ENCODE measurements at regions not wholly inside any gene's neighbourhood (a gene's known extent, or its start where the extent isn't known, plus 50 kb on each side); places are given as distances from the start of the nearest gene placed in this dataset.

DNA sequence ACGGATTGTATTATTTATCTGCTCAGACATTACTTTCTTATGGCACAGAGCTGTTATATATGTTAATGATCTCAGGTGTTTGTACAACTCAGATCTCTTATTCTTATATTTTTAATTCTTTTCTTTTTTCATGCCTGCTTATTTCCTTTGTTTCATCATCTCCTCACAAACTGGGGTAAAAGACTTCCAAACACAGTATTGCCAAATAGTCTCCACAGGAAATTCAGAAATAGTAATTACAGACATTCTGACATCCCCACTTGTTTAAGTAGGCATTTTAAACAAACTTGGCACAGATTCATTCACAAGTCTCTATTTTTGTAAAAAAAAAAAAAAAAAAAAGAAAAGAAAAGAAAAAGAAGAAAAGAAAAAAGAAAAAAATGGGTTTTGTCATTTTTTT lies 129.7 kb upstream of the USP38 start:
- no peak for DNase-seq

DNA sequence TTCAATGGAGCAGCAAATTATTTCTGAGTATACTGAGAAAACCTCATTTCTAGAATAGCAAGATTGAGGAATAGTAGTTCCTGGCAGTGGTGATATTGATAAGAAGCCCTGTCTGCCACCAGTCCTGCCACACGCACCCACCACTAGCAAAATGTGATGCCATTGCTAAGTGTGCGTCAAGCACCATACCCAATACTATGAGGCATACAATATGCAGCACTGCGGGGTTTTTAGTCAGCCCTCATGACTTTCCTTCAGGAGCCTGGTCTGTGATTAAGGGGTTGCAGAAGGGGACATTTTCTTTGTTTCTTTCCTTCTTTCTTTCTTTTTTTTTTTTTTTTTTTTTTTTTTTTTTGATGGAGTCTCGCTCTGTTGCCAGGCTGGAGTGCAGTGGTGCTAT lies 128.7 kb upstream of the USP38 start:
- no peak for DNase-seq
- intact Hi-C loops (cut with DNase I): no loop called here

More for the DNA sequence above, 129.7 kb upstream of the USP38 start:
- intact Hi-C loops (cut with DNase I): no loop called here

DNA sequence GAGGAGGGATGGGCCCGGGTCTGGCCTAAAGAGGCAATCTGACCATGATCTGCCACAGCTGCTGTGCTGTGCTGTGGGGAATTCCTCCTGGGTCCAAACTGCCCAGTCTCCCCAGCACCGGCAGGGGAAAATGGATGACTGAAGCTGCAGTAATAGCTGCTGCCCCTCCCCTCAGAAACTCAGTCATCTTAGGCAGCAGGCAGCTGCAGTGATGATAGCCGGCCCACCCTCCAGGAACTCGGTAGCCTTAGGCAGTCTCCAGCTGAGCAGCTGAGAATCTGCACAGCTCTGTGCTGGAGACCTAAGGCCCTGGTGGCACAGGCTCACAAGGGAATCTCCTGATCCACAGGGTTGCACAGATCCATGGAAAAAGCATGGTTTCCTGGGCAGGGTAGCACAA lies 113.4 kb upstream of the USP38 start:
- intact Hi-C loops (cut with DNase I): no loop called here
- DNase-seq: no peak

DNA sequence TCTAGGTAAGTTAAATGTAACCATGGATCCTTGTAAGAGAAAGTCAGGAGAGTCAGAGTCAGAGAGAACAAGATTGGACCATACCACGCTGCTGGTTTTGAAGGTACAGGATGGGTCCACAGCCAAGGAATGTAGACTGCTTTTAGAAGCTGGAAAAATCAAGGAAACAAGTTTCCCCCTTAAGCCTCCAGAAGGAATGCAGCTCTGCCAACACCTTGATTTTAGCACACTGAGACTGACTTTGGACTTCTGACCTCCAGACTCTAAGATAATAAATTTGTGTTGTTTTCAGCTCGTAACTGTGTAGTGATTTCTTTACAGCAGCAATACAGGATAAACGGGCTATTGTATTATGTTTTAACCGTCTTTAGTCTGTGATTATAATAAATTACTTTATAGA lies 108.0 kb upstream of the USP38 start:
- DNase-seq: no peak
- intact Hi-C loops (cut with DNase I): no loop called here

DNA sequence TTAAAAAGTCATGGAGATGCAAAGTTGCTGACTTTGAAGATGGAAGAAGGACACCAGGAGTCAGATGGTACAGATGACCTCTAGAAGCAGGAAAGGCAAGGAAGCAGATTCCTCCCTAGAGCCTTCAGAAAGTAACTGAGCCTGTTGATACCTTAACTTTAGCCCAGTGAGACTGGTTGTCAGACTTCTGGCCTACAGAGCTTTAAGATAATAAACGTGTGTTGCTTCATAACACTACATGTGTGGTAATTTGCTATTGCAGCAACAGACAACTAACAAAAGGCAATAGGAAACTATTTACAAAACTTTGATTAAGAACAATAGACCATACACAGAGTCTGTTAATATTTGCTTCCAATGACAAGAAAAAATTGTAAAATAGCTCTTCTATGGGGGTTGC lies 102.0 kb upstream of the USP38 start:
- intact Hi-C loops (cut with DNase I): loop anchor here (10.0 kb wide), 1 partner anchor 948 kb away; no protein-coding TSS in a partner anchor

DNA sequence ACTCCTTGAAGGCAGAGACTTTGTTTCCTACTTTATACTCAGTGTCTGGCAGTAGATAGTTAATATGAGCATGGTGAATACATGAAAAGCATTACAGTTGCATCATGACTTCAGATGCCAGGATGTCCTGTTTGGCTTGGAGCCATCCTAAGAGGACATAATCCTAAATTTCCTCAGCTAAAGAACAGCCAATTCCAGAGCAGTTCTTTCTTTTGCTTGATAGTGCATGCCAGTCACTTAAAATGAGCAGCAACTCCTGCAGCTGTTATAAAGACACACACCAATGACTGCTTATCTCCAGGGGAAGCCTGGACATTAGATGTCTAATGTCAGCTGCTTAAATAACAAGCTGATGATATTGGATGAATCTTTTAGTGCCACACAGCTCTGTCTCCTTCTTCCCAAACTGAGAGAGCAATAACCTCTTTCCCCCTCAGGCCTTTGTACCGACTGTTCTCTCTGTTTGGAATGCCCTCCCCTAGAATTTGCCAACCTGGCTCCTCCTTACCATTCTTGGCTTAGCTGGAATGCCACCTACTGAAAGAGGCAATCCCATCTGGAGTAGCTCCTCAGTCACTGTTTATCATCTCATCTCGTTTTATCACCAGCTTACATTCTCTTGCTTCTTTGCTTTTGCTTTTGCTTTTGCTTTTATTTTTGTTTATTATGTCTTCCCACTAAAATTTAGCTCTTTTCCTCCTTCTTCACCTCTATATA lies 100.8 kb upstream of the USP38 start:
- intact Hi-C loops (cut with DNase I): loop anchor here (10.0 kb wide), 1 partner anchor 949 kb away; no protein-coding TSS in a partner anchor
- no peak for DNase-seq

More for the DNA sequence above, 102.0 kb upstream of the USP38 start:
- DNase-seq: no peak

DNA sequence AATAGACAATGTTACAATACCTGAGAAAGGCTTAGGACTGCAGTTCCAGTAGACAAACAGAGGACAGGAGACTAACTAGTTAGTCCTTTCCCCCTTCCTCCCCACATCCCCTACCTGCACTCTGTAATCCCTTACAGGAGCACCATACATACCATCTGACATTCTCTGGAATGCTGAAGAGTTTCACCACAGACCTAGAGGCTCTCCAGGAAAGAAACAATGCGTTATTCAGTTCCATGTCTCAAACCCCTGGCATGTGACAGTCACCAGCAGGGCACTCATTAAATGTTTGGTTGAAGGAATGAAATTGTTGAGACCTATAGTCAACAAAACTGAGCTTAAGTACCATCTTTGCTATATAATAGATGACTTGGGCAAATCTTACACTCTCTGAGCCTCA lies 100.2 kb upstream of the USP38 start:
- no peak for DNase-seq
- intact Hi-C loops (cut with DNase I): loop anchor here (10.0 kb wide), 1 partner anchor 950 kb away; no protein-coding TSS in a partner anchor

DNA sequence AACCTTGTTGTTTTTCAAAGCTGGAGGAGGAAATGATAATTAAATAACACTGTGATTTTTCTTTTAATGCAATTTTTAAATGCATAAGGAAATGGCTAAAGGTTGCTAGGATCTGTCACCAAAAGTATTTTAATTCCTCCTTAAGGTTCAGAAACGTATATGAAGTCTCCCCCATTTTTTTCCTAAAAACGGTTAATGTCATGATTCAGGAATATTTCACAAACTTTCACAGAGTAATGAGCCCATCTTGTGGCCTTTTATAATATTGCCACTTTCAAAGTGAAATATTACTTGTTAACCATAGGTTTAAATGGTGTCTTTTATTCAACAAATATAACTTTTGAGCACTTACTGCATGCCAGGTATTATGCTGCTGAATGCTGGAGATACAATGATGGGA lies 99.5 kb upstream of the USP38 start:
- intact Hi-C loops (cut with DNase I): loop anchor here (10.0 kb wide), 1 partner anchor 950 kb away; no protein-coding TSS in a partner anchor
- DNase-seq: no peak

DNA sequence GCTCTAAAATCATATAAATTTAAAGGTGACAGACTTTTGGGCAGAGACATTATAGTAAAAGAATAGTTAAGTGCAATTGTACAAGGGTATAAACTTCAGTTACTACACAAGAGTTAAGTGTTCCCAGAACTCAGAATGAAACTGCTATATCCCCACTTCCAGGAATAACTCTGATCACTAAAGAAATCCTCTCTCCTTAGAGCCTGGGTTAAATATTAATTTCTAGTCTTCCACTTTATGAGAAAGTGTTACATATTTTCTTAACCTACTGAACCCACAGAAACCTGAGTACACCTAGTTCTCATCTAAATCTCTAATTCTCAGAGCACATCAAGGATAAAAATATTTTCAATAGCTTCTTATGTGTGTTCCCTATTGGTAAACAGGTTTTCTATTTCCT lies 99.1 kb upstream of the USP38 start:
- no peak for DNase-seq
- intact Hi-C loops (cut with DNase I): loop anchor here (10.0 kb wide), 1 partner anchor 951 kb away; no protein-coding TSS in a partner anchor

DNA sequence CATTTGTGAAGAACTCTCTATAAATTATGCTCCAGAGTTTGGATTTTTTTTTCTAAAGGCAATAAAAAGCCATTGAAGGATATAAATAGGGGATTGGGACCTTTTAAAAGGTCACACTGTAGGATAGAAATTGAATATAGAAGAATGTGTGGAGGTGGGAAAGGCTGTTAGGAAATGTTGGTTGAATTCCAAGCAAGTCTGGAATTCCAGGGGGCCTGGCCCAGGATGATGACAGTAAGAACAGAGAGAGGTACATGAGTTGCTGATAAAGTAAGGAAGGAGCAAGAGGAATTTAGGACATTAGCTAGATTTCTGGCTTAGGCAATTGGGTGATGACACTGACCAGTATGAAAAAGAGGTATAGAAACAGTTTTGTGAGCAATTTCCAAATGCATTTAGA lies 95.4 kb upstream of the USP38 start:
- intact Hi-C loops (cut with DNase I): loop anchor here (10.0 kb wide), 1 partner anchor 954 kb away; no protein-coding TSS in a partner anchor
- DNase-seq: no peak

DNA sequence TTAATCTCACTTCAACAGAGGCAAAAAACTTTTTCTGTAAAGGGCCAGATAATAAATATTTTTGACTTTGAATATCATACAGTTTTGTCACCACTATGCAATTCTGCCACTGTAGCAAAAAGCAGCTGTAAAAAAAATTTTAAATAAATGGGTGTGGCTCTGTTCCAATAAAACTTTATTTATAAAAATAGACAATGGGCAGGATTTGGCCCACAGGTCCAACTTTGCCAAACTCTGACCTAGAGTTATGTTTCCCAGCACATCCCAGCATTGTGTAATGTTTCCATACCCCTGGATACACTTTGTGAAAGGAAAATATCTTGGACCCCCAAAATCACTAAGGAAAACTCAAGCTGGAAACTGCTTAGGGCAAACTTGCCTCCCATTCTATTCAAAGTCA lies 94.9 kb upstream of the USP38 start:
- no peak for DNase-seq
- intact Hi-C loops (cut with DNase I): loop anchor here (10.0 kb wide), 1 partner anchor 955 kb away; no protein-coding TSS in a partner anchor

DNA sequence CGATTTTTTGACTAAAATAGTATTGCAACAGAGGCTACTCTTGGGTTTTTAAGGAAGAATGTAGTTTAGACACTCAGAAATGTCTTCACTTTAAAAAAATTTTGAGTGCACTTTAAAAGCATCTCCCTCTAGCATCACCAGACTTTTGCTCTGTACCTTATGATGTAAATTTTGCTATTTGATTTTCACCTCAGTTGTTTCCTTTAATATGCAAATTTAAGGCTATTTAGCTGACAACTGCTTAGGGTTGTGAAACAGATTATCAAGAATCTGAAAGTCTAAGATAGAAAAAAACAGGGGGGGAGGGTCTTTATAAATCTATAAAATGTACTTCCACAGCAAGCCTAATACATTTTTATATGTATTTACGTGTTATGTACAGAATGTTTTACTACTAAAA lies 92.9 kb upstream of the USP38 start:
- intact Hi-C loops (cut with DNase I): no loop called here
- DNase-seq: no peak

DNA sequence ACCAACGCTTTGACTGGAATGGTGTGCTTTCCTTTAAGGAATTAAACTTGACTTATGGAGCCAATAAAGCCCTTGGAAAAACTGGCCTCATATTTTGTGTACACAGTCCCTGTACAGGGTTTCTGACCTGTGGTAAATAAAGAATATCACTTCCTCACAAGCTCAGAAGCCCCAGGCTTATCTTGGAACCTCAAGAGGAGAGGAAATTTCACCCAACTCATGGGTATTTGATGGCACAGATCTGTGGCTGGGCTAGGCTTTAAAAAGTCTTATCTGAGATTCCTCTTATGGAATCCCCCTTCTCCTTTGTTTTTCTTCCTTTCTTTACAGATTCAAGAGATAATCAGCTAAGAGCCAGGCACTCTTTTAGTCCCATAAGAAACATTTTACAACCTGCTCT lies 89.3 kb upstream of the USP38 start:
- DNase-seq: no peak
- intact Hi-C loops (cut with DNase I): no loop called here

DNA sequence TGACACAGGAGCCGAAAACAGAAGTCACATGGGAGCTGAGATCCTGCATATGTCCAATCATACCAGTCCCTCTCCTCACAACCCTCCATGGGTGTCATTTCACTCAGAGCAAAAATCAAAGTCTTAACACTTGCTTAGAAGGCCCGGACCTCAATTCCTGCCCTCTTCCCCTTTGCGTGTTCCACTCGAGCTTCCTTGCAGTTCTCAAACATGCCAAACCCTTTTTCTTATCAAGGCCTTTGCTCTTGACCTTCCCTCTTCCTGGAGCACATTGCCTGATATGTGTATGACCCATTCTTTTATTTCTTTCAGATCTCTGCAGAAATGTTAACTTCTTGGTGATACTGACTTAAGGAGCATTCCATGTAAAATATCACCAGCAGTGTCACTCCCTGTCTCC lies 87.0 kb upstream of the USP38 start:
- DNase-seq: no peak
- intact Hi-C loops (cut with DNase I): no loop called here

DNA sequence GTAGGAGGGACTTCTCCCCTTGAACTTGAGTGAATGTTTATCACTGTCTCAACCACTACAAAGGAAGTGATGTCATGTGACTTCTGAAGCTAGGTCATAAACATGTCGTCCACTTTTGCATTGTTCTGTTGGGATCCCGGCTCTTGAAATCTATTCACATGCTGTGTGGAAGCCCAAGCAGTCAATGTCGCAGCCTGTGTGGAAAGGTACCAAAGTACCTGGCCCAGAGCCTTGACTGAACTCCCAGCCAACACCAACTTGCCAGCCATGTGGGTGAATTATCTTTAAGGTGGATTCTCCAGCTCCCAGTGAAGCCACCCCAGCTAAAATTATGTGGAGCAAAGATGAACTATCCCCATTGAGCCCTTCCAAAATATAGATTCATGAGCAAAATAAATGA lies 85.0 kb upstream of the USP38 start:
- DNase-seq: peak in 1 of 10 donors; percentile 47
- intact Hi-C loops (cut with DNase I): no loop called here

DNA sequence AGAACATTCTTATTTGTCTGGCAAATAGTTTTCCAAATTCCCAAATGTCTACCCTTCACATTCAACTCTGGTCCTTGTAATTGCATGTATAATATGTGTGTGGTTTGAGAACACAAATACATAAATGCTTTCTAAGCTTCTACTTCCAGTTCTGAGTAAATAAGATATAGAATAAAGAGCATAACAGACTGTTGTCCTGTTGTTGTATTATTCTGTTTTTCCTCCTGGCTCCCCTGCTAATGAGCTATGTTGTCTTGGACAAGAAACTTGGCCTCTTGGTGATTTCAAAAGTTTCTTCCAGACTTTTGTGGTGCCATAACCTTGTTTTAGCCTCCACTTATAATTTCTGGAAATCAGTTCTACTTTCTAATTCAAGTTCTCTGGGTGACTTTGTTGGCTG lies 75.3 kb upstream of the USP38 start:
- no peak for DNase-seq
- intact Hi-C loops (cut with DNase I): no loop called here

DNA sequence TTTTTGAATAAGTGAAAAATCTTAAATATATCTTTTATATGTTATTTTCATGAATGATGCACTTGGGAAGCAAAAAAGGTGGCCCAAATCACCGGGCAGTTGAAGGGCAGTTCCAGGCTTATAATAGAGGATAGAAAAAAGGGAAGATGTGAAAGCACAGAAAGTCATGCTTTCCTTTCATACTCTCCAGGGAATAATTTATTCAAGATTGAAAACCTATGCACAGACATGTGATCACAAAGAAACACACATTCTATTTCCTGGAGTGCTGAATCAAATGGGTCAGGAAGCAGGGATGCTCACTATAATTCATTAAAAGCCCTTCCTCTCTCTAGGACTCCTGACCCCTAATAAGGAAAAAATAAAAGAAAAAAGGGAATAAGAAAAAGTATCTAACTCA lies 66.1 kb upstream of the USP38 start:
- intact Hi-C loops (cut with DNase I): no loop called here

DNA sequence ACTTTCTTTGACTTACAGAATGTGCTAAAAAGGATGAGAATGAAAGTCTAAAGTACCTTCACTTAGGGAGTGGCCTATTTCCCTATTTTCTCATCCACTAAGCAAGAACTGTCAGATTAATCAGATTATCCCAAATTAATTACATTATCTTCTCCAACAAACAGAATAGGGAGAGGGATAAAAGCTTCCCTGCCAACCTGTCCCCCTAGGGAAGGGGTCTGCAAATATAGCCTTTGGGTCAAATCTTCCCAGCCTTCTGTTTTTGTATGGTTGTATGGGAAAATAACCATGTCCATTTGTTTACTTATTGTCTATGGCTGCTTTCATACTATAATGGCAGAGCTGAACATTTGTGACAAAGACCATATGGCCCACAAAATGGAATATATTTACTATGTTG lies 57.1 kb upstream of the USP38 start:
- intact Hi-C loops (cut with DNase I): no loop called here
- DNase-seq: no peak

More for the DNA sequence above, 66.1 kb upstream of the USP38 start:
- no peak for DNase-seq

DNA sequence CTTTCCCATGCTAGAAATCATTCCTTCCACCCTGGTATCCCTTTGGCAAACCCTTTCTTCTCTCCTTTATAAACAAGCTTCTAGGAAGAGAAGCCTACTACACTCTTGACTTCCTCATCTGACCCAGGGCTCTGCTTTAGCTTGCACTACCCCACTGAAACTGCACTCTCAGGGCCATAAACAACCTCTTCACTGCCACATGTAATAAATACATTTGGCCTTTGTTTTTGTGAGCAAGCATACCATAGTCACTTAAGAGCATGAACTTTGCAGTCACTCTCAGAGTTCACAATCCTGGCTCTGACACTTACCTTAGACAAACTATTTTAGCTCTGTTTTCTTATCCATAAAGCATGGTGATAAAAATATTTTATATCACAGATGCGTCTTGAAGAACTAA lies 50.7 kb upstream of the USP38 start:
- no peak for DNase-seq
- intact Hi-C loops (cut with DNase I): no loop called here

Measured in posterior cingulate gyrus (tissue), 11 donors.